ENCODE measurements at regions not wholly inside any gene's neighbourhood (a gene's known extent, or its start where the extent isn't known, plus 50 kb on each side); places are given as distances from the start of the nearest gene placed in this dataset.

DNA sequence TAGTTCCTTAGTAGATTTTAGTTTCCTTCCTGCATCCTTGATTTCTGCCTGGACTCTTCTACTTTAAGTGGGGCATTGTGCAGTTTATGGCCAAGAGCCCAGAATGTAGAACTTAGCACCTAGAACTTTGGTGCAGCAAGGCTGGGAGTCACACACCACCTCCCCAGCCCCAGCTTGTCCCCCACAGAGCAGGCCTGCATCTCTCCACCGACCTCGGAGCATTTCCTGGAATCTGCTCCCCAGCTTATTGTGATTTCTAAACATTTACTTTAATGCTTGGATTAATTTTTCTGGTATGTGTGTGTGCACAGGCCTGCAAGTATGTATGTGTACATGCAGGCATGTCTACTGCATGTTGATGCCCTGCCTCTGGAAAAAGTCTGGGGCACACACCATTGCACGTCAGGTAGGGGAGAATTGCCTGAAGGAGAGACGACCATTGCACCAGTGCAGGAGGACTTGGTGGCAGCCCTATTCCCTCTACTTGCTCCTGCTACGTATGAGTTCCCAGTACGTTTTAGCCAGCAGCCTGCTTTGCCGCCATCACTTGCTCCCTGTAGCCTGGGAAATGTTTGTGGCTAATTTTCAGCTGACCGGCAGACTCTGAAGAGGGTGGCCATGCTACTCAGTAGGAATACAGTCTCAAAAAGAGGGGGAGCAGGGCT is 419.9 kb upstream of the HS6ST1 start:
- WGBS, 2 donors (ENCODE audit: low coverage in 1 of 2): 69% methylated on average over 4 of the region's 8 CpGs; no CpG with 5 or more reads in 1 of the 2 donors
- no peaks in the 10 kb centered on the region for H3K27me3 ChIP-seq
- no peak for ATAC-seq
- H3K9me3 ChIP-seq: no peaks in the 10 kb centered on the region
- no peak for TF ChIP-seq EP300 (IDR thresholded peaks at IDR 0.05)
- TF ChIP-seq, protein P1, sequence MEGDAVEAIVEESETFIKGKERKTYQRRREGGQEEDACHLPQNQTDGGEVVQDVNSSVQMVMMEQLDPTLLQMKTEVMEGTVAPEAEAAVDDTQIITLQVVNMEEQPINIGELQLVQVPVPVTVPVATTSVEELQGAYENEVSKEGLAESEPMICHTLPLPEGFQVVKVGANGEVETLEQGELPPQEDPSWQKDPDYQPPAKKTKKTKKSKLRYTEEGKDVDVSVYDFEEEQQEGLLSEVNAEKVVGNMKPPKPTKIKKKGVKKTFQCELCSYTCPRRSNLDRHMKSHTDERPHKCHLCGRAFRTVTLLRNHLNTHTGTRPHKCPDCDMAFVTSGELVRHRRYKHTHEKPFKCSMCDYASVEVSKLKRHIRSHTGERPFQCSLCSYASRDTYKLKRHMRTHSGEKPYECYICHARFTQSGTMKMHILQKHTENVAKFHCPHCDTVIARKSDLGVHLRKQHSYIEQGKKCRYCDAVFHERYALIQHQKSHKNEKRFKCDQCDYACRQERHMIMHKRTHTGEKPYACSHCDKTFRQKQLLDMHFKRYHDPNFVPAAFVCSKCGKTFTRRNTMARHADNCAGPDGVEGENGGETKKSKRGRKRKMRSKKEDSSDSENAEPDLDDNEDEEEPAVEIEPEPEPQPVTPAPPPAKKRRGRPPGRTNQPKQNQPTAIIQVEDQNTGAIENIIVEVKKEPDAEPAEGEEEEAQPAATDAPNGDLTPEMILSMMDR (IDR thresholded peaks at IDR 0.05): no peak
- no peak for TF ChIP-seq POLR2AphosphoS5 (IDR thresholded peaks at IDR 0.05)
- TF ChIP-seq POLR2A (IDR thresholded peaks at IDR 0.05): no peak
- H3K4me1 ChIP-seq: peaks cover 0 to 28% (median 12%) of the 10 kb centered on the region in 3 donors
- no peaks in the 10 kb centered on the region for H3K36me3 ChIP-seq
- no peak overlapping the region for H3K4me3 ChIP-seq
- no peak overlapping the region for H3K27ac ChIP-seq

DNA sequence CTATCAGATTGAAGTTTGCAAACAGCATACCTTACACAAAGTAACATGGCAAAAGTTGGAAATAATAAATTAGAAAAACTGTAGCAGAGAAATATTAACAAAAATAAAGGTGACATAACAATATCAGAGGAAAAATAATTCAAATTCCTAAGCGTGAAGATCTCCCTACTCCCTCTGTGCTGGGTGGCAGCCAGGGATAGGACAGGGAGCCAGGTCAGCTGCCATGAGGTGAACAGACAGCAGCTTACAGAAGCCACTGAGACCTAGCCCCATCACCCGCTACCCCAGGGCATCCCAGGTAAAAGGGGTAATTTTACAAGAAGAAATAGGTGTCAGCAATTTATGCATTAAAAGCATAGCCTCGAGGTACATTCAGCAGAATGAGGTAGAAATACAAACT is 423.8 kb upstream of the HS6ST1 start:
- H3K9me3 ChIP-seq: no peaks in the 10 kb centered on the region
- ATAC-seq: no peak
- no peaks in the 10 kb centered on the region for H3K36me3 ChIP-seq
- WGBS, 2 donors (ENCODE audit: low coverage in 1 of 2): 52 to 66% methylated on average over 3 of the region's 3 CpGs
- H3K4me1 ChIP-seq: no peaks in the 10 kb centered on the region
- TF ChIP-seq EP300 (IDR thresholded peaks at IDR 0.05) (no peak), POLR2A (IDR thresholded peaks at IDR 0.05) (no peak), POLR2AphosphoS5 (IDR thresholded peaks at IDR 0.05) (no peak)
- TF ChIP-seq, protein P1 (IDR thresholded peaks at IDR 0.05): no peak
- no peaks in the 10 kb centered on the region for H3K27me3 ChIP-seq
- H3K4me3 ChIP-seq: no peak overlapping the region
- H3K27ac ChIP-seq: no peak overlapping the region

GRCh38 chr2:128745946-128746345 is 427.3 kb upstream of the HS6ST1 start:
- H3K27ac ChIP-seq: no peak overlapping the region
- no peaks in the 10 kb centered on the region for H3K36me3 ChIP-seq
- ATAC-seq: no peak

DNA sequence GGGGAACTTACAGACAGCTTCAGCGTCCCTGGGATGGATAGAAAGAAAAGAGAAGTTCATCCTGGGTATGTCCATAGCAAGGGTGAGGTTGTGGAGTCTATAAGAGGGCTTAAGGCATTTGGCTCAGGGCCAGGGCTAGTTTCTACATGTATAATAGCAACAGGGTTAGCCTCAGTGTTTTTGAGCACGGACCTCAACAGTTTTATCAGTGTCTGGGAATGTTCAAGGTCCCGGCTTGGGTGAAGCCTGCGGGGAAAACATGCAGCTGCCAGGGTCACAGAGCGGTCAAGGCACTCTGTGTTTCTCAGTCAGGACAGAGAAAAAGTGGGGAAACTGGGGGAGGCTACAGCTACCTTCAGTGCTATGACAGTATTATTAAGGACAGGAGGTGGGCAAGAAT is 427.7 kb upstream of the HS6ST1 start:
- no peaks in the 10 kb centered on the region for H3K4me1 ChIP-seq
- H3K27me3 ChIP-seq: no peaks in the 10 kb centered on the region
- H3K4me3 ChIP-seq: no peak overlapping the region
- no peak for ATAC-seq
- no peaks in the 10 kb centered on the region for H3K9me3 ChIP-seq
- TF ChIP-seq POLR2AphosphoS5 (IDR thresholded peaks at IDR 0.05) (no peak), EP300 (IDR thresholded peaks at IDR 0.05) (no peak), POLR2A (IDR thresholded peaks at IDR 0.05) (no peak)
- TF ChIP-seq, protein P1 (IDR thresholded peaks at IDR 0.05): no peak
- no peaks in the 10 kb centered on the region for H3K36me3 ChIP-seq
- no peak overlapping the region for H3K27ac ChIP-seq
- 44 to 59% methylated on average over 3 to 5 of the region's 5 CpGs for WGBS, 2 donors (ENCODE audit: low coverage in 1 of 2)

More at GRCh38 chr2:128745946-128746345, 427.3 kb upstream of the HS6ST1 start:
- TF ChIP-seq POLR2A (IDR thresholded peaks at IDR 0.05): no peak
- no peak for TF ChIP-seq EP300 (IDR thresholded peaks at IDR 0.05)
- TF ChIP-seq, protein P1 (IDR thresholded peaks at IDR 0.05): no peak
- TF ChIP-seq POLR2AphosphoS5 (IDR thresholded peaks at IDR 0.05): no peak
- Histone ChIP-seq H3K4me3 (no peak overlapping the region), H3K4me1 (no peaks in the 10 kb centered on the region), H3K27me3 (no peaks in the 10 kb centered on the region), H3K9me3 (no peaks in the 10 kb centered on the region)

DNA sequence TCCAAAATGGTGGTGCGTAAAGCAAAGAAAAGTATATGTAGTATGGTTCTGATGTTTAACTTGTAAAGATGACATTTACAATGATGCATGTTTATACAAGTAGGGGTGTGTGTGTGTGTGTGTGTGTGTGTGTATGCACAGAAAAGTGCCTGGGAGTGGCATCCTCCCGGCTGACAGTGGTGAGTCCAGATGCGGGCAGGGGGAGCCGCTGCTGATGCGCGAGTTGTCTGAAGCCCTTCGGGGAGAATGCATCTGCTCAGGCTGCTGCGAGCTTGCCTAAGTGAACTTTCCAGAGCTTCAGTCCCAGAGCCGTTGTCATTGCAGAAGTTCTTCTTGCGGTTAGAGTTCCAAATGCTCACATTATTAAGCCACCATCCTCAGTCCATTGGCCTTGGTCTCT is 429.7 kb upstream of the HS6ST1 start:
- WGBS, 2 donors (ENCODE audit: low coverage in 1 of 2): 67 to 91% methylated on average over 1 to 8 of the region's 10 CpGs

More for the DNA sequence above, 429.7 kb upstream of the HS6ST1 start:
- H3K4me3 ChIP-seq: no peak overlapping the region
- ATAC-seq: no peak
- no peaks in the 10 kb centered on the region for H3K27me3 ChIP-seq
- TF ChIP-seq, protein P1 (IDR thresholded peaks at IDR 0.05): no peak
- no peak for TF ChIP-seq EP300 (IDR thresholded peaks at IDR 0.05)
- TF ChIP-seq POLR2AphosphoS5 (IDR thresholded peaks at IDR 0.05): no peak
- no peak for TF ChIP-seq POLR2A (IDR thresholded peaks at IDR 0.05)
- H3K36me3 ChIP-seq: no peaks in the 10 kb centered on the region
- H3K27ac ChIP-seq: no peak overlapping the region
- H3K4me1 ChIP-seq: no peaks in the 10 kb centered on the region
- H3K9me3 ChIP-seq: no peaks in the 10 kb centered on the region

Data from gastroesophageal sphincter (tissue), 4 donors.